Body of pancreas (tissue), 4 donors: ENCODE measurements at regions not wholly inside any gene's neighbourhood (a gene's known extent, or its start where the extent isn't known, plus 50 kb on each side); places are given as distances from the start of the nearest gene placed in this dataset.
A peak's percentile ranks its signal among the peaks of the same experiment; 100 is the strongest.

Source experiments
- ATAC-seq: fragments of 150-250 bp; one replicate; pipeline ENCODE4 v1.9.1; 2016
- DNase-seq, 4 donors: peaks; one replicate each; pipeline ENCODE4 v3.0.0-alpha.2; 2019
- H3K27ac ChIP-seq, 4 donors: fragments of 200-600 bp; sonication (generic); 1 replicate in 3 of 4; 2 replicates in 1 of 4; pipeline versions ENCODE4 v1.5.1 to v1.6.1; 2016 to 2019; ENCODE audit warnings: mild to moderate bottlenecking in 1 of 4, mixed read lengths in 1 of 4, moderate library complexity in 1 of 4
- H3K27me3 ChIP-seq, 2 donors: fragments of 200-600 bp; sonication (generic); one replicate each; pipeline ENCODE4 v1.6.0; 2016; ENCODE audit warnings: mild to moderate bottlenecking in 1 of 2
- H3K36me3 ChIP-seq, 2 donors: fragments of 200-600 bp; sonication (generic); replicated peaks in 1 of 2; 2 replicates each; pipeline ENCODE4 v1.5.1; 2016; ENCODE audit warnings: low read depth in 2 of 2; ENCODE audit not compliant: insufficient read depth in 1 of 2
- H3K4me1 ChIP-seq: fragments of 200-600 bp; sonication (generic); one replicate; pipeline ENCODE4 v1.6.0; 2016
- H3K4me3 ChIP-seq, 2 donors: fragments of 200-600 bp; sonication (generic); 1 replicate in 1 of 2; 2 replicates in 1 of 2; pipeline ENCODE4 v1.5.1; 2016 to 2019
- H3K9me3 ChIP-seq, 3 donors: fragments of 200-600 bp; sonication (generic); 1 replicate in 2 of 3; 2 replicates in 1 of 3; pipeline ENCODE4 v1.5.1; 2016
- CTCF ChIP-seq, 7 experiments: fragments of 450-650 bp in 4 of 7; fragments of 200-600 bp in 3 of 7; sonication (generic) in 3 of 7; IDR thresholded peaks; one replicate each; pipeline ENCODE4 v1.5.1; 2016 to 2019; ENCODE audit warnings: antibody characterized with exemption in 7 of 7
- POLR2A ChIP-seq, 3 donors: fragments of 450-650 bp; IDR thresholded peaks; one replicate each; pipeline ENCODE4 v1.6.1; 2016; ENCODE audit warnings: antibody characterized with exemption in 3 of 3, mild to moderate bottlenecking in 2 of 3
- WGBS, 2 donors: methylation state at CpG; one replicate each; pipeline ENCODE4 v1.1.5; 2017; 5-methylcytosine and 5-hydroxymethylcytosine counted together
- intact Hi-C: fragments of 100-400 bp; cut with DNase I; formaldehyde crosslinking; loops from one replicate; pipeline ENCODE4 v1.15.1; 2023

GRCh38 chr2:188902901-188903491 is 71.2 kb upstream of the COL3A1 start:
- TF ChIP-seq POLR2A (IDR thresholded peaks at IDR 0.05) (no peak), CTCF (IDR thresholded peaks at IDR 0.05) (no peak)
- DNase-seq = no peak
- WGBS, 2 donors = 71 to 78% methylated on average over 3 of the region's 3 CpGs
- no peak overlapping the region for H3K27ac ChIP-seq
- H3K4me3 ChIP-seq = no peak overlapping the region
- ATAC-seq = peak; percentile 15
- no peaks in the 10 kb centered on the region for H3K9me3 ChIP-seq
- no peaks in the 10 kb centered on the region for H3K27me3 ChIP-seq
- no peaks in the 10 kb centered on the region for H3K4me1 ChIP-seq
- intact Hi-C loops = no loop called here
- H3K36me3 ChIP-seq = no peaks in the 10 kb centered on the region

- ATAC-seq (no peak), DNase-seq (no peak)
- Histone ChIP-seq H3K36me3 (no peaks in the 10 kb centered on the region), H3K4me3 (no peak overlapping the region), H3K4me1 (no peaks in the 10 kb centered on the region), H3K9me3 (no peaks in the 10 kb centered on the region), H3K27me3 (no peaks in the 10 kb centered on the region), H3K27ac (no peak overlapping the region)
- TF ChIP-seq CTCF (IDR thresholded peaks at IDR 0.05) (no peak), POLR2A (IDR thresholded peaks at IDR 0.05) (no peak)
- WGBS, 2 donors = 80 to 84% methylated on average over 1 of the region's 1 CpG
- intact Hi-C loops = no loop called here
Observed at GRCh38 chr2:188903740-188904139, 70.4 kb upstream of the COL3A1 start.

- intact Hi-C loops = no loop called here
- no peak overlapping the region for H3K4me3 ChIP-seq
- H3K4me1 ChIP-seq = no peaks in the 10 kb centered on the region
- TF ChIP-seq CTCF (IDR thresholded peaks at IDR 0.05) (no peak), POLR2A (IDR thresholded peaks at IDR 0.05) (no peak)
- H3K27me3 ChIP-seq = no peaks in the 10 kb centered on the region
- no peaks in the 10 kb centered on the region for H3K9me3 ChIP-seq
- 64 to 91% methylated on average over 3 of the region's 3 CpGs for WGBS, 2 donors
- DNase-seq (no peak), ATAC-seq (no peak)
- H3K27ac ChIP-seq = no peak overlapping the region
- H3K36me3 ChIP-seq = no peaks in the 10 kb centered on the region
Observed at GRCh38 chr2:188909036-188909435, 65.1 kb upstream of the COL3A1 start.

- DNase-seq (no peak), ATAC-seq (peak; percentile 35)
- no peaks in the 10 kb centered on the region for H3K9me3 ChIP-seq
- TF ChIP-seq CTCF (IDR thresholded peaks at IDR 0.05) (no peak), POLR2A (IDR thresholded peaks at IDR 0.05) (no peak)
- intact Hi-C loops = no loop called here
- no peak overlapping the region for H3K27ac ChIP-seq
- no peaks in the 10 kb centered on the region for H3K27me3 ChIP-seq
- peaks cover 7% of the 10 kb centered on the region for H3K4me1 ChIP-seq
- no peaks in the 10 kb centered on the region for H3K36me3 ChIP-seq
- no peak overlapping the region for H3K4me3 ChIP-seq
Observed at GRCh38 chr2:188916736-188917135, 57.4 kb upstream of the COL3A1 start.

GRCh38 chr2:188917632-188918031 is 56.5 kb upstream of the COL3A1 start:
- H3K36me3 ChIP-seq = no peaks in the 10 kb centered on the region
- H3K4me3 ChIP-seq = no peak overlapping the region
- no peak overlapping the region for H3K27ac ChIP-seq
- DNase-seq (no peak), ATAC-seq (no peak)
- TF ChIP-seq POLR2A (IDR thresholded peaks at IDR 0.05) (no peak), CTCF (IDR thresholded peaks at IDR 0.05) (no peak)
- H3K27me3 ChIP-seq = no peaks in the 10 kb centered on the region
- intact Hi-C loops = no loop called here
- 80 to 82% methylated on average over 1 of the region's 1 CpG for WGBS, 2 donors
- peaks cover 7% of the 10 kb centered on the region for H3K4me1 ChIP-seq
- no peaks in the 10 kb centered on the region for H3K9me3 ChIP-seq
